Upper lobe of right lung (tissue), 1 donor: ENCODE measurements at regions not wholly inside any gene's neighbourhood (a gene's known extent, or its start where the extent isn't known, plus 50 kb on each side); places are given as distances from the start of the nearest gene placed in this dataset.
A peak's percentile ranks its signal among the peaks of the same experiment; 100 is the strongest.

ENCODE experiments used
- ATAC-seq: fragments of 200-7000 bp; cut with Tn5 transposase; one replicate; pipeline ENCODE4 v1.9.1; 2020; ENCODE audit warnings: mild to moderate bottlenecking, moderate library complexity
- DNase-seq: peaks from one replicate; pipeline ENCODE4 v3.0.0-alpha.2; 2020
- H3K27ac ChIP-seq: fragments of 200-600 bp; one replicate; pipeline ENCODE4 v1.8.0; 2022
- H3K27me3 ChIP-seq: fragments of 200-600 bp; one replicate; pipeline ENCODE4 v1.8.0; 2022; ENCODE audit warnings: mild to moderate bottlenecking
- H3K36me3 ChIP-seq: fragments of 200-600 bp; one replicate; pipeline ENCODE4 v1.8.0; 2022
- H3K4me1 ChIP-seq: fragments of 200-600 bp; one replicate; pipeline ENCODE4 v1.8.0; 2022
- H3K4me3 ChIP-seq: fragments of 200-600 bp; one replicate; pipeline ENCODE4 v1.8.0; 2022; ENCODE audit warnings: mild to moderate bottlenecking
- H3K9me3 ChIP-seq: fragments of 200-600 bp; one replicate; pipeline ENCODE4 v1.8.0; 2022
- CTCF ChIP-seq: fragments of 200-600 bp; IDR thresholded peaks from one replicate; pipeline ENCODE4 v1.8.0; 2022; ENCODE audit warnings: antibody characterized with exemption
- intact Hi-C: fragments of 100-400 bp; cut with DNase I; formaldehyde crosslinking; loops from one replicate; pipeline ENCODE4 v1.11.0; 2022
- donor health status: DM: no; HTN: yes; CAD: no; lungs with severe emphysema.

GRCh38 chr11:116364348-116364747 is 408.4 kb downstream of the BUD13 start:
- TF ChIP-seq CTCF: no peak
- intact Hi-C loops: no loop called here
- no peaks in the 10 kb centered on the region for H3K36me3 ChIP-seq
- no peaks in the 10 kb centered on the region for H3K9me3 ChIP-seq
- no peak for DNase-seq
- no peak overlapping the region for H3K27ac ChIP-seq
- ATAC-seq: peak; percentile 77
- no peak overlapping the region for H3K4me3 ChIP-seq
- H3K27me3 ChIP-seq: peaks cover 6% of the 10 kb centered on the region
- H3K4me1 ChIP-seq: no peaks in the 10 kb centered on the region

- intact Hi-C loops: no loop called here
- H3K4me1 ChIP-seq: no peaks in the 10 kb centered on the region
- H3K36me3 ChIP-seq: no peaks in the 10 kb centered on the region
- no peaks in the 10 kb centered on the region for H3K9me3 ChIP-seq
- DNase-seq: no peak
- ATAC-seq: no peak
- H3K4me3 ChIP-seq: no peak overlapping the region
- H3K27me3 ChIP-seq: peaks cover 19% of the 10 kb centered on the region
- no peak overlapping the region for H3K27ac ChIP-seq
- TF ChIP-seq CTCF: no peak
These were observed 412.4 kb downstream of the BUD13 start for GRCh38 chr11:116360221-116360941.

GRCh38 chr11:116357784-116358544 is 414.8 kb downstream of the BUD13 start:
- H3K36me3 ChIP-seq: no peaks in the 10 kb centered on the region
- TF ChIP-seq CTCF: peak; percentile 45
- no peak overlapping the region for H3K4me3 ChIP-seq
- intact Hi-C loops: no loop called here
- DNase-seq: peak; percentile 76
- peak; percentile 79 for ATAC-seq
- H3K9me3 ChIP-seq: no peaks in the 10 kb centered on the region
- no peaks in the 10 kb centered on the region for H3K4me1 ChIP-seq
- no peak overlapping the region for H3K27ac ChIP-seq
- peaks cover 19% of the 10 kb centered on the region for H3K27me3 ChIP-seq

- Histone ChIP-seq H3K4me3 (no peak overlapping the region), H3K4me1 (no peaks in the 10 kb centered on the region), H3K27me3 (peaks cover 19% of the 10 kb centered on the region), H3K27ac (no peak overlapping the region), H3K9me3 (no peaks in the 10 kb centered on the region), H3K36me3 (no peaks in the 10 kb centered on the region)
- DNase-seq: no peak
- no peak for TF ChIP-seq CTCF
- ATAC-seq: no peak
- intact Hi-C loops: no loop called here
These were observed 416.3 kb downstream of the BUD13 start for GRCh38 chr11:116356451-116356850.

GRCh38 chr11:116355104-116355503 is 417.7 kb downstream of the BUD13 start:
- DNase-seq: no peak
- intact Hi-C loops: no loop called here
- Histone ChIP-seq H3K9me3 (no peaks in the 10 kb centered on the region), H3K27ac (no peak overlapping the region), H3K4me3 (no peak overlapping the region), H3K36me3 (no peaks in the 10 kb centered on the region), H3K4me1 (no peaks in the 10 kb centered on the region), H3K27me3 (peaks cover 13% of the 10 kb centered on the region)
- no peak for TF ChIP-seq CTCF
- ATAC-seq: no peak
